Progenitor cell of endocrine pancreas (in vitro differentiated cells): ENCODE measurements at regions not wholly inside any gene's neighbourhood (a gene's known extent, or its start where the extent isn't known, plus 50 kb on each side); places are given as distances from the start of the nearest gene placed in this dataset.

ENCODE experiments used
- DNase-seq: peaks from one replicate; pipeline ENCODE4 v3.0.0; 2021; ENCODE audit warnings: low spot score; ENCODE audit not compliant: unreplicated experiment
- H3K27ac Mint-ChIP-seq: 2 replicates; pipeline ENCODE4 v1.8.0; 2021; ENCODE audit warnings: mild to moderate bottlenecking, moderate library complexity, mixed read lengths
- H3K27me3 Mint-ChIP-seq: 2 replicates; pipeline ENCODE4 v1.8.0; 2021; ENCODE audit warnings: mixed read lengths
- H3K36me3 Mint-ChIP-seq: 2 replicates; pipeline ENCODE4 v1.8.0; 2022; ENCODE audit warnings: mixed read lengths; ENCODE audit not compliant: insufficient read depth
- H3K4me1 Mint-ChIP-seq: 2 replicates; pipeline ENCODE4 v1.8.0; 2021; ENCODE audit warnings: low read depth, mixed read lengths
- H3K4me3 Mint-ChIP-seq: 2 replicates; pipeline ENCODE4 v1.8.0; 2021; ENCODE audit warnings: low read depth, mild to moderate bottlenecking, moderate library complexity, mixed read lengths
- H3K9me3 Mint-ChIP-seq: 2 replicates; pipeline ENCODE4 v1.8.0; 2021; ENCODE audit warnings: low read depth, mixed read lengths
- TF ChIP-seq, protein P1 (sequence below): fragments of 200-600 bp; sonication (generic); IDR thresholded peaks from one replicate; pipeline ENCODE4 v1.5.0; 2021; ENCODE audit warnings: antibody characterized with exemption, mild to moderate bottlenecking; ENCODE audit not compliant: unreplicated experiment

DNA sequence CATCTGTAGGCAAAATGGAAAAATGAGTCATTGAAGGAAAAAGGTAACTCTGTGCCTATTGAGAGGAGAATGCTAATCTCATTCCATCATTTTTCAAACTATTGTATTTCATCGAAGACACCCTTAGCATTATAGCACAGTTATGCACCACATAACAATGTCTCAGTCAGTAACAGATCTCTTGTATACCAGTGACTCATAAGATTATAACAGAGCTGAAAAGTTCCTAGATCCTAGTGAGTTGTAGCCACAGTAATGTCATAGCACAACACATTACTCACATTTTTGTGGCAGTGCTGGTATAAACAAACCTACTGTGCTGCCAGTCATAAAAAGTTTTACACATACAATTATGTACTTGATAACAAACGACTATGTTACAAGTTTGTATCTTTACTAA is 1077.6 kb downstream of the DIAPH3 start:
- no peak overlapping the region for H3K4me3 Mint-ChIP-seq
- no peak for DNase-seq
- no peaks in the 10 kb centered on the region for H3K36me3 Mint-ChIP-seq
- TF ChIP-seq, protein P1, sequence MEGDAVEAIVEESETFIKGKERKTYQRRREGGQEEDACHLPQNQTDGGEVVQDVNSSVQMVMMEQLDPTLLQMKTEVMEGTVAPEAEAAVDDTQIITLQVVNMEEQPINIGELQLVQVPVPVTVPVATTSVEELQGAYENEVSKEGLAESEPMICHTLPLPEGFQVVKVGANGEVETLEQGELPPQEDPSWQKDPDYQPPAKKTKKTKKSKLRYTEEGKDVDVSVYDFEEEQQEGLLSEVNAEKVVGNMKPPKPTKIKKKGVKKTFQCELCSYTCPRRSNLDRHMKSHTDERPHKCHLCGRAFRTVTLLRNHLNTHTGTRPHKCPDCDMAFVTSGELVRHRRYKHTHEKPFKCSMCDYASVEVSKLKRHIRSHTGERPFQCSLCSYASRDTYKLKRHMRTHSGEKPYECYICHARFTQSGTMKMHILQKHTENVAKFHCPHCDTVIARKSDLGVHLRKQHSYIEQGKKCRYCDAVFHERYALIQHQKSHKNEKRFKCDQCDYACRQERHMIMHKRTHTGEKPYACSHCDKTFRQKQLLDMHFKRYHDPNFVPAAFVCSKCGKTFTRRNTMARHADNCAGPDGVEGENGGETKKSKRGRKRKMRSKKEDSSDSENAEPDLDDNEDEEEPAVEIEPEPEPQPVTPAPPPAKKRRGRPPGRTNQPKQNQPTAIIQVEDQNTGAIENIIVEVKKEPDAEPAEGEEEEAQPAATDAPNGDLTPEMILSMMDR = no peak
- H3K27ac Mint-ChIP-seq = no peak overlapping the region
- no peaks in the 10 kb centered on the region for H3K27me3 Mint-ChIP-seq
- H3K9me3 Mint-ChIP-seq = peaks cover 3% of the 10 kb centered on the region
- H3K4me1 Mint-ChIP-seq = no peaks in the 10 kb centered on the region

DNA sequence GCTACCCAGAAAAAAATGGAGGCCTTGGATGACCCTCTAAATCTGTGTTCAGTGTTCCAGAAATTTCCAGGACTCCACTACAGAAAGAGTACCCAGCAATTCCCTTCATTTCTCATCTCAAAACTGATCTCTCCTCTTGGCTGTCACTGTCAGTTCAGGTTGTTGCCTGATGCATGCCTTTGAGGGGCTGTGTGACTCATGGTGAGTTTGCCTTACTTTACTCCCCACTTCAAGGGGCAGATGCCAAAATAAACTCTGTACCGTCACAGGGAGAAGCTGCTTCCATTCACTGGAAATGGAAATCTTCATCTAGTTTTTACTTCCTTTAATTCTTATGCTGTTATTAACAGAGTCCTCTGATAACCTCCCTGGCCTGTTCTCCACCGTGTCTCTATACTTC is 1075.0 kb downstream of the DIAPH3 start:
- DNase-seq = no peak
- Mint-ChIP-seq H3K9me3 (peaks cover 3% of the 10 kb centered on the region), H3K36me3 (no peaks in the 10 kb centered on the region), H3K27ac (no peak overlapping the region), H3K27me3 (no peaks in the 10 kb centered on the region), H3K4me3 (no peak overlapping the region), H3K4me1 (no peaks in the 10 kb centered on the region)
- TF ChIP-seq, protein P1 = no peak

GRCh38 chr13:59094181-59094580 is 1069.5 kb downstream of the DIAPH3 start:
- no peak overlapping the region for H3K4me3 Mint-ChIP-seq
- no peak for DNase-seq
- H3K9me3 Mint-ChIP-seq = no peaks in the 10 kb centered on the region
- H3K27ac Mint-ChIP-seq = no peak overlapping the region
- no peaks in the 10 kb centered on the region for H3K36me3 Mint-ChIP-seq
- no peaks in the 10 kb centered on the region for H3K27me3 Mint-ChIP-seq
- no peaks in the 10 kb centered on the region for H3K4me1 Mint-ChIP-seq
- TF ChIP-seq, protein P1 = no peak

GRCh38 chr13:59099182-59099974 is 1064.3 kb downstream of the DIAPH3 start:
- Mint-ChIP-seq H3K4me1 (no peaks in the 10 kb centered on the region), H3K9me3 (no peaks in the 10 kb centered on the region), H3K4me3 (no peak overlapping the region), H3K27me3 (no peaks in the 10 kb centered on the region), H3K27ac (no peak overlapping the region), H3K36me3 (no peaks in the 10 kb centered on the region)
- TF ChIP-seq, protein P1 = no peak
- no peak for DNase-seq

- Mint-ChIP-seq H3K4me1 (no peaks in the 10 kb centered on the region), H3K27me3 (no peaks in the 10 kb centered on the region), H3K27ac (no peak overlapping the region), H3K9me3 (peaks cover 9% of the 10 kb centered on the region), H3K36me3 (no peaks in the 10 kb centered on the region), H3K4me3 (no peak overlapping the region)
- TF ChIP-seq, protein P1 = no peak
- DNase-seq = no peak
These were observed 1060.5 kb downstream of the DIAPH3 start for GRCh38 chr13:59103004-59103768.
